Limb (tissue), 2 donors: ENCODE measurements at regions not wholly inside any gene's neighbourhood (a gene's known extent, or its start where the extent isn't known, plus 50 kb on each side); places are given as distances from the start of the nearest gene placed in this dataset.
"Not testable (repeated sequence)": the region's sequence is repeated elsewhere in the genome, so short reads cannot be mapped to it uniquely, and the experiment has no call there.

Experiments
- DNase-seq, 2 donors: peaks; one replicate each; pipeline ENCODE4 v3.0.0-alpha.2; 2016; ENCODE audit errors: extremely low spot score in 2 of 2

DNA sequence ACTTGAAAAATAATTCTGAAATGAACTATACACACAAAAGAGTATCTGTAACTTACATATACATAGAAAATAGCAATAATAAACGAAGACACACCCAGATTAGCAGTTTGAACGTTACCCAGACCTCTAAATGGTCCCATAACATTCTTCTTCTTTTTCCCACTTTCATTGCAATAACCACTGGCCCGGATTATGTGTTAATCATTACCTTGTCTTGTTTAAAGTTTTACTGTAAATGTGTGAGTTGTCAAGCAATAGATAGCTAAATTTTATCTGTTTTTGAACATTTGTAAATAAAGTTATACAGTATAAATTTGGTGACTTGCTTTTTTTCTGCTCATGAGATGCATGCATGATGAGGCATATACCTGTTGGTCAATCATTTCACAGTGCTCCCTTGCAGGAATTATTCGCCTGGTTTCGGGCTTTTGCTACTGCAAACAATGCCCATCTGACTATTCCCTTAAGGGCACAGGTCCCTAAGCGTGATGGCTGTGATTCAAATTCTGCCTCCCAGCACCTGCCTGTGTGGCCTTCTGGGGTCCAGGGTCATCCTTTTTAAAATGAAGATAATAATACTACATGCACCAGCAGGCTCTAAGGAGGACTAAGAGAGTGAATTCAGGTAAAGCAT lies 66.1 kb downstream of the GADD45G start:
- no peak for DNase-seq

DNA sequence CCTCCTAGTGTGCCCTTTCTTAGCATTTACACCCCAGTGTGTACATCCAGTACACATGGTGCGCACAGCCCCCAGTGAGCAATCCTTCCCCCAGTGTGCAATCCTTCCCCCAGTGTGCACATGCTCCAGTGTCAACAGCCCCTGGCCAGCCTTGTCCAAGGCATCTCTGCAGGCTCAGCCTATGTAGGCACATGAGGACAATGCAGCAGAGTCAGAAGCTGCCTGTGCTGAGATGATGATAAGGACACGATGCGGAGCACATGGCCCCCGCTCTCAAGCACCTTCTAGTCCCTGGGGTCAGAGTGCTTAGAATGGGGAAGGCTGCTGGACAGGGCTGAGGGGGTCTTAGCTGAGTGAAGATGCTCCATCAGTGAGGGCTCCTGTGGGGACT lies 69.8 kb downstream of the GADD45G start:
- no peak for DNase-seq

DNA sequence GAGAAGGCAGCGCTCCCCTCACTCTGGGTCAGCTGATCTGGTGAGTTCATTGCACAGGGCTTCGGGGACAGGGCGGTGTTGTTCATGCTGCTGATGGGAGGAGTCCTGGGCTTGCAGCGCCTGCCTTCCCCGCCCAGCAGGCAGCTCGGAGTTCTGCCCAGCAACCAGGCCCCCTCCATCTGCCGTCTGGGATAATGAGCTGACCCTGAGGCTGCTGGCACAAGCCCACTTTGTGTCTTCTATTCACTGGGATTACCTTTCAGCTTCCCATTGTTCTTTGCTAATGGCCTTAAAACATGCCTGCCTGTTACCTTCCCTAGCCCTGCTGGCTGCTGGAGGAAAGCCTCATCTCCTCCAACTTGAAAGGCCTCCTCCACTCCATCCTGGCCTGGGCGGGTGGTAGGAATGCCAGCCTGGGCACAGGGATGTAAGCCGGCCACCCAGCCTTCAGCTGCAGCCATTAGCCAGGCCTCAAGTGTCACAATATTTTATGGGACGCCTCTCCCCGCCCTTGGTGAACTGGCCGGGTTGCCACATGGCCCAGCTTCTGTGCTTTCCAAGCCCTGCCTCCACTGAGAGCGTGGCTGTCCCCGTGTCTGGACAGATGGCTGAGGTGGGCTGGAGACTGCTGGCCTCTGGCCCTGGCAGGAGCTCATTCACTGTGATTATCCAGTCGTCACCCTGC lies 70.4 kb downstream of the GADD45G start:
- DNase-seq, result peak; percentile 43 to 72

DNA sequence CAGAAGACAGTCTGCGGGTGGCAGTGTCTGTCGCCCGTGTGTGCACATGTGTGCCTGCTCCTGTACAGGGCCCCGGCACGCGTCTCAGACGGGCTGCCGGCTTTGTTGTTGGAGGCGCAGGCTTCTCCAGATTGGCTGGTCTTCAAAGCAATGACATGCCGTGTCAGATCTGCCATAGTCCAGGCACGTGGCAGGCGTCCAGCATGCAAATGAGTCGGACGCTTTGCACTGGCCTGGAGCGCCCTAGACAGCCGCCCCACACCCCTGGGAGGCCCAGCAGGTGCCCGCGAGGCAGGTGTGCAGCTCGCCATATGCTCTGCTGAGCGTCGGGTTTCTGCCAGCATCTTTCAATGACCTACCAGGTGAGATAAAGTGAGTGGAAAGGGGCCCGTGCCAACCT lies 71.5 kb downstream of the GADD45G start:
- DNase-seq, result peak; percentile 14 to 65

DNA sequence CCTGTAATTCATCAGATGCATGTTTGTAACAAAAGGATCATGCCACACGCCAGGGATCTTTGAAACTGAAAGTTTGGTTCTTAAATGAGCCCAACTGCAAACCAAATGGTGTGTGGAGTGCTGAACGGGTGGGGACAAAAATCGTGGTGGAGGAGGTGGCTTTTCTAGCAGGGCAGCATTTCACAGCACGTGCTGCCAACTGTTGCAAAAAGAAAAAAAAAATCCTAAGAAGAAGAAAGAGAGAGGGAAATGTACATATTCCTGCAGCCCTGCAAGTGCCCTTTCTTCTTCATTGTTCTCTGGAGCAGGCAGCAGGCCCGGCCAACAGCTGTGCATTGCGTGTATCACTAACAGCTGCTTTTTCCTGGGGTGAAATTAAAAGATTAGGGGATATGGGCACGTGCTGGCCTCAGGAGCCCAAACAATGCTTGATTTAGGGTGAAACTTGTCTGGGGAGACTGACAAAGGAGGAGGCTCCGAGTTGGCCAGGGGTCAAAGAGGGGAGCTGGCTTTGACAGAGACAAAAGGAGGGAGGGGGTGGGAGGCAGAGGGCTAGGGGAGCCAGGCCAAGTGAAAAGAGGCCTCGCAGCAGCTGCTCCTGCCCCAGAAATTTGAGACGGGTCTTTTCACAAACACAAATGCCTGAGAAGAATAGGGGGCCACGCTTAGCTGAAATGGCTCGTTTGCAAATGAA lies 73.0 kb downstream of the GADD45G start:
- DNase-seq, result peak; percentile 75 to 86

DNA sequence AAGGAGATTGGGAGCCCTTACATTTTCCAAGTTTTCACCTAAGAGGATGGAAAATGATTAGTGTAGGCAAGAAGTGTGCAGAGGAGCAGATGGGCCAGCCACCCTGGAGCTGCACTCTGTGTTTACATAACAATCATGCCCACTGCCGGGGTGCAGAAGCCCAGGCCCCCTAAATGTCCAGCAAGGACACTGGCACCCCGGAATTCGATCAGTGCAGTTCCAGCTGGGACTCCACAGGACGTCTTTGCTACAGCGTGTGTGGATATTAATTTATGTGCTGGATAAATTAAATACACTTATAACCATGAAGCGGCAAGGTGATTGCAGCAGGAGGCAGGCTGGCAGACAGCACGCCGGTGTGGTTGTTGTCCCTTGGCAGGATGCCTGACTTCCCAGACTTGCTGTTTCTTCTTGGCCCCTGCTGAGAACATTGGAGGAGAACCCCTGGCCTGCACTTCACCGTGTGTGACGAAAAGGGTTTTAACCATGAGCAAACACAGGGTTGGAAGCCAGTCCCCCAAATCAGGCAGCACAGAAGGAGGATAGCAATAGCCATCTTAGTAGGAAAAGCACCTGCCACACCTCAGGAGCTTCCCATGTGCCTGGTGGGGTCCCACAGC lies 73.7 kb downstream of the GADD45G start:
- peak; percentile 10 to 50 for DNase-seq

DNA sequence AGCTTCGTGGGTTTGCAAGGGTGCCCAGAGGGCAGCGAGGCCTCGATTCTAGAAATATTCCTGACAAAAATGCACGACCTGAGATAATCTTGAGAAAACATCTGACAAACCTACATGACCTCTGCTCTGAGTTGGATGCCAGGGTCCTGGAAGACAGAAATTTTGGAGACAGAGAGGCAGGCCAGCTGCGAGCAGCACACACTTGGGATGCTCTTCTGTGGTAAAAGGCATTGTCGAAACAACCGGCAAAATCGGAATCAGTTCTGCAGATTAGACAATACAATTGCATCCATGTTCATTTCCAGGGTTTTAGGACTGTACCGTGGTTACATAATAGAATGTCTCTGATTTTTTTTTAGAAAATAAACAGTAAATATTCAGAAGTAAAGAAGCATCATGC lies 74.2 kb downstream of the GADD45G start:
- peak in 1 of 2 donors; percentile 18 for DNase-seq

DNA sequence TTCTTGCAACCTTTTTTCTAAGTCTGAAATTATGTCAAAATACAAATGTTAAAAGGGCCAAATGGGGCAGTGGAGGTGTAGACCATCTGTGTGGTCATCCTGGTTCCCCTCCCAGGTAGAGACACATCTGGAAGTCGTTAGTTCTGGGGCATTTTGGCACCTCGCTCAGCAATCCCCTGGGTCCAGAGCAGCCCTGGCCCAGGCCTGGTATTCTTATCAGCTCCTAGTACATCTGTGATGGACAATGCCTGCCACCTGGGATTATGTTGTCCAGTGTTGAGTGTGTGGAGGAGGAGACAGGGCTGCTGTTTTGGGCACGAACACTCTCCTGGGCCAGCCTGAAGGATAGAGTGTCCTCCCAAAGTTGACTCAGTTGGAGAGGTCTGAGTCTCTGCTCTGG lies 74.8 kb downstream of the GADD45G start:
- no peak for DNase-seq

DNA sequence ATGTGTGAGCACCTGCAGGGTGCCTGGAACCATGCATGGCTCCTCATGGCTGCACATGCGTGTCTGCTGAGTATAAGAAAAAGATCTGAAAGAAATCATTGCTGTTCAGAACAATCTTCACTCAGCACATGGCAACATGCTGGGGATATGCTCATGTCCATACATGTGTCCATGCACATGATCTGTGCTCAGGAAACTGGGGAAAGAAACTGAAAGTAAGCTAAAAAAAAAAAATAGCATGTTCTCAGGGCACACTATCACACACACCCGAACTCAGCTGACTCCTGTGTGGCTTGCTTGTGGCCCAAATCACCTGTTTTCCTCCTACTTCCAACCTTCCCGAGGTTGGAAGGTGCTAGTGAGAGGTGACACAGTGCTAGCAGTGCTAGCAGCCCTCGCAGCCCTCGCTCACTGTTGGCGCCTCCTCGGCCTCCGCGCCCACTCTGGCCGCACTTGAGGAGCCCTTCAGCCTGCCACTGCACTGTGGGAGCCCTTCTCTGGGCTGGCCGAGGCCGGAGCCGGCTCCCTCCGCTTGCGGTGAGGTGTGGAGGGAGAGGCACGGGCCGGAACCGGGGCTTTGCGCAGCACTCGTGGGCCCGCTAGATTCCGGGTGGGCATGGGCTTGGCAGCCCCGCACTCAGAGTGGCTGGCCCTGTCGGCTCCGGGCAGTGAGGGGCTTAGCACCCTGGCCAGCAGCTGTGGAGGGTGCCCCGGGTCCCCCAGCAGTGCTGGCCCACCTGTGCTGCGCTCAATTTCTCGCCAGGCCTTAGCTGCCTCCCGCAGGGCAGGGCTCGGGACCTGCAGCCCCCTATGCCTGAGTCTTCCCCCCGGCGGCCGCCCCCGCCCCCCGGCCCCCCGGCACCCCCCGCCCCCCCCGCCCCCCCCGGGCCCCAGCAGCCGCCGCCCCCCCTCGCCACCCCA lies 76.0 kb downstream of the GADD45G start:
- peak in 1 of 2 donors; percentile 15 for DNase-seq

DNA sequence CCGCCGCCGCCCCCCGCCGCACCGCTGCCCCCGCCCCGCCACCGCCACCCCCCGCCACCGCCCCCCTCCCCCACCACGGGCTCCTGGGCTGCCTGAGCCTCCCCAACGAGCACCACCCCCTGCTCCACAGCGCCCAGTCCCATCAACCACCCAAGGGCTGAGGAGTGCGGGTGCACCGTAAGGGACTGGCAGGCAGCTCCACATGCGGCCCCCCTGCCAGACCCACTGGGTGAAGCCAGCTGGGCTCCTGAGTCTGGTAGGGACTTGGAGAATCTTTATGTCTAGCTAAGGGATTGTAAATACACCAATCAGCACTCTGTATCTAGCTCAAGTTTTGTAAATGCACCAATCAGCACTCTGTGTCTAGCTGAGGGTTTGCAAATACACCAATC lies 76.7 kb downstream of the GADD45G start:
- DNase-seq, result not testable (repeated sequence)

DNA sequence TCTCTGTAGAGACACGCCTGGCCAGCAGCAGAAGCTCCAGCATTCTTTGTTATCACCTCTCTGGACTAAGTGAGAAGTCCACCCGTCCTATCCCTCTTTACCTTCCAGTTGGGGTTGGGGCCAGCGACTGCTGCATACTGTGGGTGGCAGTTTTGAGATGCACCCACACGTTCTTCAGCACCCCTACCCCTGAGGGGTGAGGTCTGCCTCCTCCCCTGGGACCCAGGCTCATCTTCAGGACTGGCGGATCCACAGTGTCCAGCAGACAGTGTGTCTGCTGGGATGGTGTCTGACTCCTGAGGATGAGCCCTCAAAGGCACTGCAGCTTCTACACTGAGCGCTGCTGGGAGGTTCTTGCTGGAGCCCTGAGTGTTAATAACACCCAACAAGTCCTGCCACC lies 78.8 kb downstream of the GADD45G start:
- peak in 1 of 2 donors; percentile 15 for DNase-seq

DNA sequence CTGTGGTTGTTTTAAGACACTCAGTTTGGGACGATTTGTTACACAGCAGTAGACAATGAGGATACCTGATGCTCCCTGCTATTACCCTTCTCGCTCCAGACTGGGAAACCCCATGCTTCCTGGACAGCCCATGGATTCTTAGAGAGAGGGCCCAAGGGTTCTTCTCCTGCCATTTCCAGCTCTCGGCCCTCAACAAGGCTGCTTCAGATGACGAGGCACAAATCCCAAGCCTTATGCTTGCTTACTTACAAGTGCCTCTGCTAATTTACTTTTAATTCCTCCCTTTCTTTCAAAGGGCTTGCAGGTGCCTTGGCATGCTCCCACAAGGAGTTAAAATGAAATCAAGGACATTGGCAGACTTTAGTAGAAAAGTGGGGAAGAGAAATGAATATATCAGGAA lies 79.4 kb downstream of the GADD45G start:
- peak in 1 of 2 donors; percentile 11 for DNase-seq

DNA sequence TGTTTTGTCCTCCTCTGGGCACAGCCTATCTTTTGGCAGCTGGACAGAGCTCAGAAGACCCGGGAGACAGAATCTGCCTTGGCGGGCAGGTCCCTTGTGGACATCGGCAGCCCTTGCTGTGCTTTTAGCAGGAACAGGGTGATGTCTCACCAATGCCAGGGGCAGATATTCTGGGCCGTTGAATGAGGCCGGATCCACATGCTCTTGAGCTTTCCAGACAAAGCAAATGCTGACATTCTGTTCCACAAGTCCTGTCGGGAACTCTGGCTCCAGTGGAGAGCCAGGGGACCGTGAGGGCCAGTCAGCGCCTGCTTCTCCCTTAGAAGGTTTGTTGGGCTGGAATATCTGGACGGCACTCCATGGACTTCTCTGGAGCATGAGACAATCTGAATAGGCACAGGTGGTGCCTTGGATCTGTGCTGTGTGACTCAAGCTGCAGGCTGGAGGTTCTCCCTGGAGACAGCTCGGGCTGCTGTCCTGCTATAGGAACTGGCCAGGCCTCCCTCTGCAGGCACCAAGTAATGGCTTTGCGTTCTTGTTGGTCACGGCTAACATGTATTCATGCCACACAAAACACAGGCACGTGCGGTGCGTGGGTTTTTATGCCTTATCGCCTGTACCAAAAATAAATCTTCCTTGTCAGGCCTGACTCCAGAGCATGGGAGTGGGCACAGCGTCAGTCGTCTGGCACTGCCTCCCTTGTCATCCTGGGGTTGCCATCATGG lies 80.3 kb downstream of the GADD45G start:
- DNase-seq, result peak in 1 of 2 donors; percentile 34

DNA sequence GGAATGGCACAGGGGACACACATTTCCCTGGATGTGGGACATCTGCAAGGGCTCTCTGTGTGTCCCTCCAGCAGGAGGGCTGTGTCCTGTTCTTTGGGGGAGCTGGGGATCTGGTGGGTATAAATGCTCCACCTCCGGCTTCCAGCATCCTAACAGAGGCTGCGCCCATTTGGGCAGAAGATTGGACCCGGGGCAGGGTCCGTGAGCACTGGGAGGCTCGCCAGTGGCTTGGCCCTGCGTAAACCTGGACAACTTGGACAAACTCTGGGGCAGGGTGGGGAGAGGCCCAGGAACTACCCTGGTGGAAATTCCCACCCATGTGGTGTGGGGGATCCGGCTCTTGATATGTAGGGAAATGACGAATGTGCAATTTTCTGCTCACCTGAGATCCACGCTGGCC lies 80.9 kb downstream of the GADD45G start:
- peak in 1 of 2 donors; percentile 26 for DNase-seq

DNA sequence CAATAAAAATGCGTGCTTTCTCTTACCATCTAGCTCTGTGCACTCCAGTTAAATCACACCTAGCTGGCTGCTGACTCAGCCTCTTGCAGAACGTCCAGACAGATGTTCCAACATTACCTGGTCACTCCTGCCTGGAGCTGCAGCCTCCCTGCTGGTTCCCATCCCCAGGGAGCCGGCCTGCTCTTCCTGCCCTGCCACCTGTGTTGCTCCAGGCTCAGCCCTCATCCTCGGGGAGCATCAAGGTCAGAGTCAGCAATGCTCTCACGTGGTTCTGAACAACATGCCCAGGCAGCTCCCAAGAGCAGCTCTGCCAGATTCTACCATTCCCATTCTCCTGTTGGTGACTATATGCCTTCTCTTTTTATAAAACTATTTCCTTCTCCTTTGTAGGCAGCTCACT lies 81.3 kb downstream of the GADD45G start:
- DNase-seq, result peak in 1 of 2 donors; percentile 29

DNA sequence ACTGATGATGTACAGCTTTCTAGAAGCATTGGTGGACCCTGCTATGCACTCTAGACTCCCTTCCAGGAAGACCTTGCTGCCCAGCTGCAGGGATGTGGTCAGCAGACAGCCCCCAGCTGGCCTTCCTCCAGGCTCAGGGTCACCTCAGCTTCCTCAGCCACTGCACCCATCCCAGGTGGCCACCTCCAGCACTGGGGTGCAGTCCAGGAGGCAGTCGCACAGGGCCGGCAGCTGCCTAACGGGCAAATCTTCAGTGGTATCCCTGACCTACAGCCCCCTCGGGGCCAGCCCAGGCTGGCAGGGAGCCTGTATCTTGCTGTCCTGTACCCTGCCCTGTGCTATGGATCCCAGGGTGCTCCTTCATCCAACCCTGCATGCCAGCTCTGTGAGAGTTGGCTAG lies 81.8 kb downstream of the GADD45G start:
- DNase-seq, result no peak

DNA sequence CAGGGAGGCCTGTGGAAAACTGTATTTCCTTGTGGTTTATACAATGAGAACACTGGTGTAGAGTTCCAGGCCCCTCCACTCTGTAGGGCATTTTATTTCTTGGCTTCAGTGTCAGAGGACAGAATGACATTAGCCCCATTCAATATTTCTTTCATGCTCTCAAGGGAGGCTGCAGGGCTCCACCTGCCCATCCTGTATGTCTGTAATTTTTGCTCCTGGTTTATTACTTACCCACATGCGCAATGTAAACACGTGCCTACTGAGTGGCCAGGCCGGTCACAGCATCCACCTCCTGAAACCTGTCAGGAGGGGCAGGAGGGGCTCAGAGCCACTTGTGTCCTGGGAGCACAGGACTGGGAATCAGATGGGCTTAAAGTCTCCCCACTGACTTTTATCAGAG lies 82.4 kb downstream of the GADD45G start:
- DNase-seq, result peak in 1 of 2 donors; percentile 12

DNA sequence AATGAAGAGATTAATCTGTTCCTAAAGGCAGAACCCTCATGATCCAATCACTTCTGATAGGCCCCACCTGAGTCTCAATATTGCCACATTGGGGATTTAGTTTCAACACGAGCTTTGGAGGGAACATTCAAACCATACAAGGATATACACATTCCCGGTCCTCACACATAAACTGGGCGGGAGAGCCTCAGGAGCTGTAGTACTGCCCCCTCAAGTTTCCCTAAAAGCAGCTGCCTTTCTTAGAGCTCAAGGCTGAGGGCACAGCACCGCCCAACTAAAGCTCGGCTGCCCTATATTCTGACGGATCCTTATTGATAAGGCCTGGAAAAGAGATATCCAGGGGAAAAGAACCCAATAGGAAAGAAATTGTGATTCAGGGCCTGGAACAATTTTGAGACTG lies 83.0 kb downstream of the GADD45G start:
- DNase-seq, result peak in 1 of 2 donors; percentile 7

DNA sequence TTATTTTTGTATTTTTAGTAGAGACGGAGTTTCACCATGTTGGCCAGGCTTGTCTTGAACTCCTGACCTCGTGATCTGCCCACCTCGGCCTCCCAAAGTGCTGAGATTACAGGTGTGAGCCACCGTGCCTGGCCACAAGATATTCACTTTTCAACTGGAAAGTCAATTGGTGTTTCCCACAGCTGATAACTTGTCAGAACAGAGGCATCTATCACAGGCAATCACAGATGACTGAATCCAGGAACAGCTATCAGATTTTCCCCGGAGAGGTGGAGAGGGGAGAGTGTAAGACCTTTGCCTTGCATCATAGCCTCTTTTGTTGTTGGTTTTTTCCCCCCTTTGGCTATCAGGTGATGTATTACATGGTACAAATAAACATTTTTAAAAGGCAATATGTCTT lies 84.5 kb downstream of the GADD45G start:
- not testable (repeated sequence) for DNase-seq

DNA sequence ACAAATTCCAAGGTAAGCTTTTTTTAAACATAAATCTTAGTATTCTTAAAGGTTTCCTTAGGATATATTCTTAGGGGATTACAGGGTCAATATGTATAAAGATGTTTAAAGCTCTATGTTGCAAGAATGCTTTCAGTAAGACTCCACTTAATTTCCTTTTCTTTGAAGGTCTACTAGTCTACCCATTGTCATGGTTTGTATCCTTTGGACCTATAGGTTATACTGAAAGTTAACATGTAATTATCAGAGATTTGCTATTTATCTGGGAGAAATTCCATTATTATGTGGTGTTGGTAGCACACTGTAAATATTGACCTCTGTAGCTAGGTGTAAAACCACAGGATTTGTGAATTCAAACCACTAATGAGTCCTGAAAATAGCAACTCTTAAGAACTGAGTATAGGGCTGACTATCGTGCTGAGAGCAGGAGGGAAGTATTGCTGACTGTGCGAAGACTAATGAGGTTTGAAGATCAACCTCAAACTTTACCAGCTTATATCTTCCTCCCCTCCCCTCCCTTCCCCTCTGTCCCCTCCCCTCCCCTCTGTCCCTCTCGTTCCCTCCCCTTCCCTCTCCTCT lies 85.6 kb downstream of the GADD45G start:
- no peak for DNase-seq
